ENCODE measurements at regions not wholly inside any gene's neighbourhood (a gene's known extent, or its start where the extent isn't known, plus 50 kb on each side); places are given as distances from the start of the nearest gene placed in this dataset.

GRCh38 chr3:22587446-22587845, 615.7 kb upstream of the UBE2E2 start:
- Histone ChIP-seq H3K4me1 (no peaks in the 10 kb centered on the region), H3K9me3 (no peaks in the 10 kb centered on the region), H3K27me3 (no peaks in the 10 kb centered on the region), H3K4me3 (no peak overlapping the region), H3K27ac (no peak overlapping the region), H3K36me3 (no peaks in the 10 kb centered on the region)
- no peak for ATAC-seq
- TF ChIP-seq CTCF (IDR thresholded peaks at IDR 0.05), result no peak
- no peak for DNase-seq
- intact Hi-C loops (cut with DNase I), result no loop called here

- no peak for DNase-seq
- intact Hi-C loops (cut with DNase I), result no loop called here
These were observed 609.5 kb upstream of the UBE2E2 start for GRCh38 chr3:22593638-22594037.

GRCh38 chr3:22594990-22595389, 608.1 kb upstream of the UBE2E2 start:
- peaks cover 0 to 2% of the 10 kb centered on the region in 2 donors for H3K9me3 ChIP-seq
- no peak for TF ChIP-seq CTCF (IDR thresholded peaks at IDR 0.05)
- DNase-seq (no peak), ATAC-seq (no peak)
- no peaks in the 10 kb centered on the region for H3K27me3 ChIP-seq
- H3K27ac ChIP-seq, result no peak overlapping the region
- no peak overlapping the region for H3K4me3 ChIP-seq
- H3K36me3 ChIP-seq, result no peaks in the 10 kb centered on the region
- no peaks in the 10 kb centered on the region for H3K4me1 ChIP-seq
- intact Hi-C loops (cut with DNase I), result no loop called here

More at GRCh38 chr3:22593638-22594037, 609.5 kb upstream of the UBE2E2 start:
- Histone ChIP-seq H3K27ac (no peak overlapping the region), H3K4me3 (no peak overlapping the region), H3K9me3 (peaks cover 0 to 2% of the 10 kb centered on the region in 2 donors), H3K36me3 (no peaks in the 10 kb centered on the region), H3K27me3 (no peaks in the 10 kb centered on the region), H3K4me1 (no peaks in the 10 kb centered on the region)
- TF ChIP-seq CTCF (IDR thresholded peaks at IDR 0.05), result no peak
- no peak for ATAC-seq

GRCh38 chr3:22606461-22606860, 596.7 kb upstream of the UBE2E2 start:
- Histone ChIP-seq H3K4me1 (no peaks in the 10 kb centered on the region), H3K9me3 (no peaks in the 10 kb centered on the region), H3K27ac (no peak overlapping the region), H3K4me3 (no peak overlapping the region), H3K36me3 (no peaks in the 10 kb centered on the region), H3K27me3 (no peaks in the 10 kb centered on the region)
- intact Hi-C loops (cut with DNase I), result no loop called here
- no peak for TF ChIP-seq CTCF (IDR thresholded peaks at IDR 0.05)
- no peak for ATAC-seq
- DNase-seq, result no peak

- ATAC-seq (no peak), DNase-seq (no peak)
- TF ChIP-seq CTCF (IDR thresholded peaks at IDR 0.05), result no peak
- intact Hi-C loops (cut with DNase I), result no loop called here
- no peaks in the 10 kb centered on the region for H3K36me3 ChIP-seq
- no peaks in the 10 kb centered on the region for H3K27me3 ChIP-seq
- H3K27ac ChIP-seq, result no peak overlapping the region
- H3K9me3 ChIP-seq, result no peaks in the 10 kb centered on the region
- H3K4me1 ChIP-seq, result no peaks in the 10 kb centered on the region
- H3K4me3 ChIP-seq, result no peak overlapping the region
These were observed 596.2 kb upstream of the UBE2E2 start for GRCh38 chr3:22606938-22607337.

Measured in left lung (tissue), 4 donors.